GM12878 (cell line): ENCODE measurements at regions not wholly inside any gene's neighbourhood (a gene's known extent, or its start where the extent isn't known, plus 50 kb on each side); places are given as distances from the start of the nearest gene placed in this dataset.

Experiments
- CHD1 ChIP-seq: IDR thresholded peaks from 2 replicates; pipeline ENCODE4 v1.6.1; 2012; ENCODE audit warnings: low read depth, low read length, improper control_type of control experiment
- CTCF ChIP-seq, 3 experiments: IDR thresholded peaks in 2 of 3; conservative IDR thresholded peaks in 1 of 3; 2 replicates each; pipeline ENCODE4 v1.5.1; 2011; ENCODE audit warnings: low read depth in 3 of 3, low read length in 3 of 3, mild to moderate bottlenecking in 3 of 3, control low read depth in 2 of 3, moderate library complexity in 2 of 3, inconsistent platforms in 1 of 3, mixed read lengths in 1 of 3; ENCODE audit not compliant: control insufficient read depth in 2 of 3, insufficient read depth in 1 of 3; ENCODE audit errors: extremely low read depth in 1 of 3
- EP300 ChIP-seq, 2 experiments: fragments of 150-350 bp in 1 of 2; IDR thresholded peaks; 2 replicates each; pipeline ENCODE4 v1.6.1; 2011 to 2012; ENCODE audit warnings: low read depth in 2 of 2, low read length in 2 of 2, borderline replicate concordance in 1 of 2, improper control_type of control experiment in 1 of 2, inconsistent platforms in 1 of 2; ENCODE audit not compliant: control insufficient read depth in 1 of 2
- EZH2 ChIP-seq: IDR thresholded peaks from 2 replicates; pipeline ENCODE4 v1.6.1; 2012; ENCODE audit warnings: low read depth, mild to moderate bottlenecking, control low read depth, inconsistent platforms, low read length, borderline replicate concordance; ENCODE audit not compliant: control insufficient read depth
- GABPA ChIP-seq: IDR thresholded peaks from 2 replicates; pipeline ENCODE4 v1.6.1; 2014; ENCODE audit warnings: antibody characterized with exemption, low read depth, mild to moderate bottlenecking, inconsistent platforms
- SP1 ChIP-seq: IDR thresholded peaks from one replicate; pipeline ENCODE4 v1.6.1; 2011; ENCODE audit warnings: low read depth, low read length
- SREBF2 ChIP-seq: IDR thresholded peaks from 2 replicates; pipeline ENCODE4 v1.6.1; 2012; ENCODE audit warnings: mild to moderate bottlenecking, low read length
- TARDBP ChIP-seq: IDR thresholded peaks from 2 replicates; pipeline ENCODE4 v1.6.1; 2016; ENCODE audit warnings: borderline replicate concordance
- ZNF622 ChIP-seq: fragments of 450-650 bp; IDR thresholded peaks from 2 replicates; pipeline ENCODE4 v1.6.1; 2017; ENCODE audit warnings: mild to moderate bottlenecking, inconsistent platforms
- TF ChIP-seq, protein P1 (sequence below): IDR thresholded peaks from 2 replicates; pipeline ENCODE4 v1.6.1; 2012; ENCODE audit warnings: low read depth, low read length, improper control_type of control experiment

GRCh38 chr18:67151366-67151765 is 365.2 kb downstream of the DSEL start:
- TF ChIP-seq CHD1: no peak
- TF ChIP-seq CTCF (IDR thresholded peaks at IDR 0.05 in 2 of 3, conservative IDR thresholded peaks at IDR 0.05 in 1 of 3; ENCODE audit: control insufficient read depth in 2 of 3, extremely low read depth in 1 of 3, insufficient read depth in 1 of 3, low read depth in 3 of 3, low read length in 3 of 3): no peak
- TF ChIP-seq SP1: no peak
- TF ChIP-seq TARDBP: no peak
- TF ChIP-seq SREBF2: no peak
- no peak for TF ChIP-seq EZH2
- TF ChIP-seq, protein P1, sequence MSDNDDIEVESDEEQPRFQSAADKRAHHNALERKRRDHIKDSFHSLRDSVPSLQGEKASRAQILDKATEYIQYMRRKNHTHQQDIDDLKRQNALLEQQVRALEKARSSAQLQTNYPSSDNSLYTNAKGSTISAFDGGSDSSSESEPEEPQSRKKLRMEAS: no peak
- TF ChIP-seq GABPA: no peak
- TF ChIP-seq ZNF622: no peak
- TF ChIP-seq EP300 (IDR thresholded peaks at IDR 0.05; ENCODE audit: borderline replicate concordance in 1 of 2, control insufficient read depth in 1 of 2, low read depth in 2 of 2, low read length in 2 of 2): no peak
